ENCODE measurements at regions not wholly inside any gene's neighbourhood (a gene's known extent, or its start where the extent isn't known, plus 50 kb on each side); places are given as distances from the start of the nearest gene placed in this dataset.

DNA sequence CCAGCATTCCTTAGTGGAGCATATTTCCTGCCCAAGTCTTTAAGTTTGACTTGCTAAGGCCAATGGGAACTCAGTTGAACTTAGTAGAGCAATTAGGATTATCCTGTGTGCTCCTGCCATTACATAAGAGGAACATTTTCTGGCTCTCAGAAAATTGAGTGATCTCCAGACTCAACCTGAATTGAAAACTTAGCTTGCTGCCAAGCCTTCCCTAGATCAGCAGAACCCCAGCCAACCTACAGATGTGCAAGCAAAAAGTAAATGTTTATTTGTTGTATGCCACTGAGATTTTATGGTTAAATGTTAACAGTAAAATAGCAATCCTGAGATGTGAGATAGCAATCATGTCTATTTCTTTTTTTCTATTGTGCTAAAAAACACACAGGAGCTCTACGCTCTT, 350.9 kb downstream of the OLFM4 start:
- TF ChIP-seq, protein P1, sequence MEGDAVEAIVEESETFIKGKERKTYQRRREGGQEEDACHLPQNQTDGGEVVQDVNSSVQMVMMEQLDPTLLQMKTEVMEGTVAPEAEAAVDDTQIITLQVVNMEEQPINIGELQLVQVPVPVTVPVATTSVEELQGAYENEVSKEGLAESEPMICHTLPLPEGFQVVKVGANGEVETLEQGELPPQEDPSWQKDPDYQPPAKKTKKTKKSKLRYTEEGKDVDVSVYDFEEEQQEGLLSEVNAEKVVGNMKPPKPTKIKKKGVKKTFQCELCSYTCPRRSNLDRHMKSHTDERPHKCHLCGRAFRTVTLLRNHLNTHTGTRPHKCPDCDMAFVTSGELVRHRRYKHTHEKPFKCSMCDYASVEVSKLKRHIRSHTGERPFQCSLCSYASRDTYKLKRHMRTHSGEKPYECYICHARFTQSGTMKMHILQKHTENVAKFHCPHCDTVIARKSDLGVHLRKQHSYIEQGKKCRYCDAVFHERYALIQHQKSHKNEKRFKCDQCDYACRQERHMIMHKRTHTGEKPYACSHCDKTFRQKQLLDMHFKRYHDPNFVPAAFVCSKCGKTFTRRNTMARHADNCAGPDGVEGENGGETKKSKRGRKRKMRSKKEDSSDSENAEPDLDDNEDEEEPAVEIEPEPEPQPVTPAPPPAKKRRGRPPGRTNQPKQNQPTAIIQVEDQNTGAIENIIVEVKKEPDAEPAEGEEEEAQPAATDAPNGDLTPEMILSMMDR (IDR thresholded peaks at IDR 0.05) = no peak
- no peak for TF ChIP-seq POLR2A (IDR thresholded peaks at IDR 0.05)
